HG03378 (cell line): ENCODE measurements at regions not wholly inside any gene's neighbourhood (a gene's known extent, or its start where the extent isn't known, plus 50 kb on each side); places are given as distances from the start of the nearest gene placed in this dataset.

ENCODE experiments used
- ATAC-seq: cut with Tn5 transposase; IDR thresholded peaks from one replicate; pipeline ENCODE4 v1.9.1; 2021; ENCODE audit warnings: mild to moderate bottlenecking, moderate library complexity; ENCODE audit not compliant: unreplicated experiment

DNA sequence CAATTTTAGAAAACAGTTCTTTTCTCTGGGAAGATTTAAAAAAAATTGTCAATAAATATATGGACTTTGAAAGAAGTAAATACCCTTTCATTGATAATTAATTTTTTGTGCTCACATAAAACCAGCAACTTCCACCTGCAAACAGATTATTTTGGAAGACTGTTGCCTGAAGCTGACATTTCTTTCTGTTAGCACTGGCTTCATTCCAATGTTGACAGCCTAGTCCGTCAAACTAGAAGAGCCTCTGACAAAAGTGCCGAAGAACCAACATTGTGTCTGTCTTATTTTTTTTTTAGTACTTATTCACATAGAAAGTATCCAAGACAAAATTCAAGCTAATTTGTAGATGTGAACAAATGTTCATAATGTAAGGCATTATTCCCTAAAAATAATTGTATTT lies 108.6 kb upstream of the TMEM161B start:
- no peak for ATAC-seq

DNA sequence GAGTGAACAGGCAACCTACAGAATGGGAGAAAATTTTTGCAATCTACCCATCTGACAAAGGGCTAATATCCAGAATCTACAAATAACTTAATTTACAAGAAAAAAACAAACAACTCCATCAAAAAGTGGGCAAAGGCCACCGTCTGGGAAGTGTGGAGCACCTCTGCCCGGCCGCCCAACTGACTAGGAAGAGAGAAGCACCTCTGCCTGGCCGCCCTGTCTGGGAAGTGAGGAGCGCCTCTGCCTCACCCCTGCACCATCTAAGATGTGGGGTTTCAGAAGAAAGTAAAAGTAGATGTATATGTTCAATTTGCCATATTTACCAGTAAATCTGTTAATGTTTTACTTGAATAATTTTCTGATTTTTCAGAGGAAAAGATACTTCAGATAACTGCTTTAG lies 108.1 kb upstream of the TMEM161B start:
- ATAC-seq = no peak

DNA sequence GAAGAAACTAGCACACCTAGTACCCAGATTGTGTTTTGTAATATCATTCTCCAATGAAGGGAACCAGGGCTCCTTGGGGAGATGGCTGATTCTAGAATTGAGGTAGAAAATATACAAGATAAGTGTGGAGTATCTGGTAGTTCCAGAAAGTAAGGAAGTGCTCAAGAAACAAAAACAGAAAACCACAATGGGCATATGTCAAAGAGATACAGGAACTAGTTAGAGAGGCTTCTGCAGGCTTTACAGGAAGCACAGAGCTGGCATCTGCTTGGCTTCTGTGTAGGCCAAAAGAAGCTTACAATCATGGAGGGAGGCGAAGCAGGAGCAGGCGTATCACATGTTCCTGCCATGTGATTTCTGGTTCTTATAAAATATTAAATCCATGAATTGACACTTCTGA lies 105.7 kb upstream of the TMEM161B start:
- no peak for ATAC-seq

DNA sequence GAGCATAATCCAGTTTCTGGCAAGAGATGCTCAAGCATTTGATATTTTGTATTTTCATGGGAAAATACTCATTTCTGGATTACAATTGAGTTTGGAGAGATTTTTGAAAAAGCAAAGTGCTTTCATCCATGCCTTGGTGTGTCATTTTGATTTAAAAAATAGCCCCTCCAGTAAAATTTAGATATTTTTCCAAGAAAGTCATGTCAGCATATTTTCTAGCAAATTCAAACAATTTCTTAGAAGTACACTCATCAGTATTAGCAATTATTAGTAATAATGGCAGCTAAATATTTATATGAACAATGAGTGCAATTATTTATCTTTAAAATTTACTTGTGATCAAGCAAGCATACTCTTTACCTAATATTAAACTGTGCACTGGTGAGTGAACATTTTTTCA lies 102.2 kb upstream of the TMEM161B start:
- ATAC-seq = no peak

DNA sequence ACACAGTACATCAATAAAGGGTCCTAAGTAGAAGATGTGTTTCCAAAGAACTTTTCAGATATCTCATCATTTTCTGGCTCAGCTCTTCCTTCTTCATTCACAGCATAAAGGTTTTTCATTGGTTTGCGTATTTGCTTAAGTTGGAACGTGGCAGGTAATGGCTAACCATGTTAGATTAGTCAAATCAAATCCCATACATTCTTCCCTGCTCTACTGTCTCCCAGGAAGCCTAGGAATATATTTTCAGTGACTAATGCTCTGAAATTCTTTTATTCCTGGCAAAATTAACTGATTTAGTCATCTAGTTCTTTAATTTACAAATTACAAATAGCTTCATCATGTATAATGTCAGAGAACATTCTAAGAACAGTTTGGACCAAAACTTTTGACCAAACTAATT lies 99.6 kb upstream of the TMEM161B start:
- ATAC-seq = no peak

DNA sequence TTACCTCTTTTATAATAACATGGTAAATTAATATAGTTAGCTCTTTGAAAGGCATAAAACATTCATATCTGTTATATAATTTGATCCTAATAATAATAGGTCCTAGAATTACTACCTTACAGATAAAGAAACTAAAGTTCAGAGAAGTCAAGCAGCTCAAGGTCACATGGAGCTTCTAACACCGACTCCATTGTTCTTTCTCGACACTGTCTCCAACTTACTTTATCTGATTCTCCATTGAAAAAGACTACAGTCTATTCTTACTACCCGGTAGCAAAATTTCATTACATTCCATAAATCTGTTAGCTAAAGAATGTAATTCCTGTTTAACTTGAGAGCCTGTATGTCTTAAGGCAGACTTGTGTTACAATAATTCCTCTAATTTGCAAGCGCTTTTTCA lies 96.3 kb upstream of the TMEM161B start:
- no peak for ATAC-seq

DNA sequence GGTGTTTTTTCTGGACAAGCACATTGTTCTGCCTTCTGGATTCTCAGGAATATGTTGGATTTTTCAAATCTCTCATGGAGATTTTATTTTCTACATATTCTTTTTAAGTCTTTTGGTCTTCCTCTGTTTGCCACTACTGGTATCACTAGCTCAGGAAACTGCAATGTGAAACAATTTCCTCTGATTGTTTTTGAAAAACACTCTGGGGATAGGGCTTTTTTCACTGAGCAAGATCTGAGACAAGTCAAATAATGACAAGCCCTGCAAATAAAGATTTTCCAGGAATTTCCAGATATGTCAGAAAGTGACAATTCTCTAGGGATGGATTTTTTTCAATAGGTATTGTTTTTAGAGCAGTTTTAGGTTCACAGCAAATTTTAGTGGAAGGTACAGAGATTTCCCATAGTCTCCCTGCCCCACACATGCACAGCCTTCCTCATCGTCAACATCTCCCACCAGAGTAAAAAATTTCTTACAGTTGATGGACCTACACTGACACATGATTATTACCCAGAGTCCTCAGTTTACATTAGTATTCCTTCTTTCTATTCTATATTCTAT lies 86.9 kb upstream of the TMEM161B start:
- no peak for ATAC-seq

DNA sequence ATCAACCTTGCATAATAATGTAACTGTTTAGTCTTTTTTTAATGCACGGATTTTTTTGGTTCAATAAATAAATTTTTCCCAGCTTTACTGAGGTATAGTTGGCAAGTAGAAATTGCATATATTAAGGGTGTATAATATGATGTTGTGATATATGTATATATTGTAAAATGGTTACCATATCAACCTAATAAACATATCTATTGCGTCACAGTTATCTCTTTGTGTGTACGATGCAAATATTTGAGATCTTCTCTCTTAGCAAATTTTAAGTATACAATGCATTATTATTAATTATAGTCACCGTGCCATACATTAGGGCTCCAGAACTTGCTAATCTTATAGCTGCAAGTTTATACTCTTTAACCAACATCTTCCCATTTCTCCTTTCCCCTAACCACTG lies 57.2 kb upstream of the TMEM161B start:
- ATAC-seq = no peak

DNA sequence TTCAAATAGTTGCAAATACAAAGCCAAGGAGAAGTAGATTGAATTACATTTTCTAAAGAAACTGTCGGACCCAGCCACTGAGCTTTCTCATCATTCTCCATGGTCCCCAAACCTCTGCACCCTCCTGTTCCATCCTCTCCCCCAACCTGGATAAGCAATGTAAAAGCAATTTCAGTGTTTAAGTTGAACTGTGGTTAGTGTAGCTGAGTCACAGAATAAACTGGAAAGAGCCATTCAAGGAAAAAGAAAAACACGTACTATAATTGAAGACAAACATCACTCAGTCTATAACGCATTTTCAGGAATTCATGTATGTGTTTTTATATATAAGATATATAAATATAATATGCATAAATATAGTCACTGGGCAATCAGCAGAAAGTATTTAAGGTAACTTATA lies 54.1 kb upstream of the TMEM161B start:
- ATAC-seq = no peak
